ENCODE measurements at regions not wholly inside any gene's neighbourhood (a gene's known extent, or its start where the extent isn't known, plus 50 kb on each side); places are given as distances from the start of the nearest gene placed in this dataset.

DNA sequence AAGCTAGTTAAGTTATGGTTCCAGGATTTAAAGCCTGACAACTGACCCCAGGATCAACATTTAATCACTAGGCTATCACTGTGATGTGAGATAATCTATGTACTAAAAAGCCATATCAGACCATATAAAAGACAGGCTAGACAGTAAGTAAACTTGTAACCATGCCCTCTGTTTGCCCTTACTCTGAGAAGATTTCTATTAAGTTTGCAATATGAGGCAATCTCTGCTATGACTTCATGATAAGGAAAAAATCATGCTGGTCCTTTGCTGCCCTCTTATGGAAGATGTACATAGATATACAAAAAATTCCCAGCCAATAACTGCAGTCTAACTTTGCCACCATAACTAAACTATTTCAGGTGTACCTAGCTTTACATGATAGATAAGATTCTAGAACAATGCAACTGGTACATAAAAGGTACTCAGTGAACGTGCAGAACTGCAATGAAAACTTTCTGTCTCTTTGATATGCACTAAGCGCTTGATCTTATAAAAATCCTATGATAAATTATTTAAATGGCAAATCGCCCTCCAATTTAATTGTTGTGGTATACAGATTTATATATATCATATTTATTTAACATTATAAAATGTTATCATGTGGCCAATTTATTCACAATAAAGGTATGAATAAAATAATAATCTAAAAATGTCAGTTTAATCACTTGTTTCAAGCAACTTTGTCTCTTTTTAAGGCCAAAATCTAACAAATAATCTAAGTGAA is 70.5 kb downstream of the FAM217A start:
- DNase-seq: peak; percentile 58

DNA sequence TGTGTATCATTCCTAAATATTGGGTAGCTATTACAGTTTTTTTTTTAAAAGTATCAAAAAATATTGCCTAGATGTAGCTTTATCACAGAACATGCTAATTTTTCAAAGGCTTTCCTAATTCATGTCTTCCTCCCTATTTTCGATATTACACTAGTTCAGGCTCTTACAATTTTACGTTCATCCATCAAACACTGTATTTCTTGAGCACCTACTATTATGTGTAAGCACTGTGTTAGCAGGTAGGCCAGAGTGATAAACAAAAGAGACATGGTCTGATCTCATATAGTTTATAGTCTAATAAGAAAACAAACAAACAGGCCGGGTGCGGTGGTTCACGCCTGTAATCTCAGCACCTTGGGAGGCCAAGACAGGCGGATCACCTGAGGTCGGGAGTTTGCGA is 69.5 kb downstream of the FAM217A start:
- no peak for DNase-seq

DNA sequence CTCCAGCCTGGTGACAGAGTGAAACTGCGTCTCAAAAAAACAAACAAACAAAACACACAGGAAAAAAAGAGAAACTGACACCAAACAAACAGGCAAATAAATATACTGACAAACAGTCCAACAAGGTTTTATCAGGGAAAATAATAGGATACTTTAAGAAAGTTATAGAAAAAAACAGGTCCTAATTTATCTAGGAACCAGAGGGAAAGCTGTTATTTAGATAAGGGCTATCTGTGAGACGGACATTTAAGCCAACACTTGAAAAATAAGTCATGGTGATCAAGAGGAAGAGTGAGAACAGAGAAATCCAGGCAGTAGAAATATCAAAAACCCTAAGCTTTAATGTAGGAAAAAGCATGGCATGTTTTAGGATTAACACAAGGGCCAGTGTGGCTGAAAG is 68.9 kb downstream of the FAM217A start:
- no peak for DNase-seq

DNA sequence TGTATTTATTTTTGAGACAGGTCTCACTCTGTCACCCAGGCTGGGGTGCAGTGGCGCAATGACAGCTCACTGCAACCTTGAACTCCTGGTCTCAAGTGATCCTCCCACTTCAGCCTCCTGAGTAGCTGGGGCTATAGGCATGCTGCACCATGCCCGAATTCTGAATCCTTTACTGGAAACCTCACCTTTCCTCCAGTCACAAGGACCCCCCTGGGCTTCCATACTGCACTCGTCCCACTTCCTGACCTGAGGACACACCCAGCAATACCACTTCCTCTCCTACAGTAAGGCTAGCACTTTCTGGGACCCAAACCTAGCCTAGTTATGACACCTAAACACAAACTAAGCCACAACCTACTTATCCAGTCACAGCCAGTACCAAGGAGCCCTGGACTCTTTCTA is 68.2 kb downstream of the FAM217A start:
- no peak for DNase-seq

DNA sequence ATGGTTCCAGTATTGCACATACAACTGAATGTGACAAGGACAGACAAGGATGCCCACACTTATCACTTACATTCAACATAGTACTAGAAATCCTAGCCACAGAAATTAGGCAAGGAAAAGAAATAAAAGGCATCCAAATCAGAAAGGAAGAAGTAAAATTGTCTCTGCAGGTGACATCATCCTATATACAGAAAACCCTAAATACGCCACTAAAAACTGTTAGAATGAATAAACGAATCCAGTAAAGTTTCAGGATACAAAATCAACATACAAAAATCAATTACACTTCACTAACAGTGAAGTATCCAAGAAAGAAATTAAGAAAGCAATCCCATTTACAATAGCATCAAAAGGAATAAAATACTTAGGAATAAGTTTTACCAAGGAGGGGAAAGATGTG is 66.1 kb downstream of the FAM217A start:
- DNase-seq: no peak

DNA sequence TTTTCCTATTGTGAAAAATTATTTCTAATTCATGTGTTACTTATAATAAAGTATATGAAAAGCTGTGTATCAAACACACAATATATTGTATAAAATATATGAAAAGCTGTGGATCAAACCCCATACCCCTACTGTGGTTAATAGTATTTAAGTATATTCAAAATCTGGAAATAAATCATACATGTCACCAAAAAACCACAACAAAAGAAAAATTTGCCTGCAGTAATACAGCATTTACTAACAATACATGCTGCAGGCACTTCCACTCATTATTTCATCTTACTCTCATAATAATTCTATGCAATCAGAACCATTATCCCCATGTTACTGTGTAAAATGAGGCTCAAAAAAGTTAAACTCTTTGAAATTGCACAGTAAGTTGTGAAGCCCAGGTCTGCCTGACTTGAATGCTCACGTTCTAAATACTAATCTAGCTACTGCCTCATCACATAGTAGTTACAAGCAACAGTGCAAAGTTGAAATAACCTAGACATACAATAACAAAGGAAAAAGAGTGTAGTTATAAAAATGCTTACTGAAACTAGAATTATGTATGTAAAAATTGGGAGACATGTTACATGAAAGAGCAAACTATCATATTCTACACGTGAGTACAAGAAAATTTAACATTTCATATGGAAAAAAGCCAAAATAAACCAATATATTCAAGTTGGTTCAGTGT is 61.7 kb downstream of the FAM217A start:
- DNase-seq: no peak

DNA sequence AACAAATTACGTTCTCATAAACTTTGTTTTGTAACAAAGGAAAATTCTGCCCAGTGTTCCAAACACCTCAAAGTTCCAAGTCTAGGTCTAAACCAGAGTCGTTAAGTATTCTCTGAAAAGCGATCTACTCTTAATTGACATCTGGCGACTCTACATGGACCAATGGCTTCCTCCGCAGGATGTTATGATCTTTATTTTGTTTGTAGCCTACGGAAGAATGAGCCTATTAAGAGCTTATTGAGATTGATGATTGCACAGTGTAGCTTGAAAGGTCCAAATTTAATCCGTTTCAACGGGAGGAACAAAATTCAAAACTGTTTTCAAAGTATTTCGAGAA is 61.1 kb downstream of the FAM217A start:
- DNase-seq: no peak

DNA sequence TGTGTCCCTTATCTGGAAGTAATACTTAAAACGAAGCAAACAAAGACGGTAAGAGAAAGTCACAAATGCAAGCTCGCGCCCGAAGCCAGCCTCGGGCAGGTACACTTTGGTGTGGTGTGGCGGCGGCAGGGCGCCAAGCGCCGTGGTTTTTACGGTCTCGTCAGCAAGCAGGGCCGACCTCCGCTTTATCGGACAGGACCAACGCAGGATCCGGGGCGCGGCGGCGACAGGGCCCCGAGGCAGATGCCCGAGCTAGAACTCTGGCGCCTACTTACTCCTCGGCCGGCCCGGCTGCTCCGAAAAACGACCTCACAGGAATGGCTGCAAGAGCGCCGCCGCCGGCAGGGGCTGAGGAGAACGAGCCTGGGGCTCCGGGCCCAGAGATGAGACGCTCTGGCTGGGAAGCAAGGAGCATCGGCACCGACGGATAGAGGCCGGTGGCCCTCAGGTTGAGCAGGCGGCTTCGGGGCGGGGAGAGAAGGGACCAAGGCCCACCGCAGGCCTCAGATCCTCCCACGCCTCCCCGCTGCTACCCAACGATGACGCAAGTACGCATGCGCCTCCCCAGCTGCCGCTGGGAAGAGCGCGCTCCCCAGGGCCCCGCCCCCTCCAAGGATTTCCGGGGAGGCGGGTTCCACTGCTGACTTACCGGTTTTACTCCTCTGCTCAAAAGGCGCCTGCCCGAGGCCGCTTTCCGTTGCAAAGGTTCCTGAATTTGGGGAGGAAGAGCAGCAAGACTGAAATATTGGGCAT is 60.6 kb downstream of the FAM217A start:
- DNase-seq: peak; percentile 93

All from NCI-H226 (cell line).